NB4 (cell line): ENCODE measurements at regions not wholly inside any gene's neighbourhood (a gene's known extent, or its start where the extent isn't known, plus 50 kb on each side); places are given as distances from the start of the nearest gene placed in this dataset.

Experiments
- CTCF ChIP-seq: IDR thresholded peaks from one replicate; pipeline ENCODE4 v1.5.1; 2012; ENCODE audit warnings: low read depth, low read length
- MAX ChIP-seq: IDR thresholded peaks from 2 replicates; pipeline ENCODE4 v1.6.1; 2011; ENCODE audit warnings: low read depth, low read length
- MYC ChIP-seq: IDR thresholded peaks from 2 replicates; pipeline ENCODE4 v1.6.1; 2011; ENCODE audit warnings: low read depth, low read length
- POLR2A ChIP-seq: IDR thresholded peaks from 2 replicates; pipeline ENCODE4 v1.6.1; 2011; ENCODE audit warnings: mild to moderate bottlenecking; ENCODE audit not compliant: insufficient read length; ENCODE audit errors: extremely low read depth

GRCh38 chr7:112868609-112869008 is 78.4 kb upstream of the TMEM168 start:
- TF ChIP-seq CTCF (no peak), POLR2A (no peak), MYC (no peak), MAX (no peak)
